Esophagus squamous epithelium (tissue), 4 donors: ENCODE measurements at regions not wholly inside any gene's neighbourhood (a gene's known extent, or its start where the extent isn't known, plus 50 kb on each side); places are given as distances from the start of the nearest gene placed in this dataset.

Experiments
- CTCF ChIP-seq, 6 experiments: fragments of 450-650 bp in 4 of 6; fragments of 200-600 bp in 2 of 6; sonication (generic) in 2 of 6; IDR thresholded peaks; one replicate each; pipeline ENCODE4 v1.5.1; 2016 to 2019; ENCODE audit warnings: antibody characterized with exemption in 6 of 6, mild to moderate bottlenecking in 4 of 6, moderate library complexity in 4 of 6
- POLR2A ChIP-seq, 4 donors: fragments of 450-650 bp; IDR thresholded peaks; one replicate each; pipeline ENCODE4 v1.6.1; 2017; ENCODE audit warnings: antibody characterized with exemption in 4 of 4, mild to moderate bottlenecking in 4 of 4, moderate library complexity in 3 of 4

GRCh38 chr7:130850956-130851355 is 116.9 kb upstream of the KLF14 start:
- no peak for TF ChIP-seq CTCF (IDR thresholded peaks at IDR 0.05)
- TF ChIP-seq POLR2A (IDR thresholded peaks at IDR 0.05), result no peak
